Activated T-helper 1 cell treated with anti-CD3 and anti-CD28 coated beads, Interleukin-12 subunit alpha, Interleukin-12 subunit beta, Interleukin-2, Interleukin-4 antibody, amounts not matched to agents 30 ng/mL and 10 ng/mL and 1 ng/mL, durations not matched to agents 14 hours and 24 hours and 36 hours (primary cell): ENCODE measurements at regions not wholly inside any gene's neighbourhood (a gene's known extent, or its start where the extent isn't known, plus 50 kb on each side); places are given as distances from the start of the nearest gene placed in this dataset.

Experiments
- DNase-seq: peaks from one replicate; pipeline ENCODE4 v3.0.0; 2021; ENCODE audit warnings: low spot score
- H3K27ac Mint-ChIP-seq: one replicate; pipeline ENCODE4 v1.8.0; 2021; ENCODE audit warnings: mild to moderate bottlenecking, mixed read lengths
- H3K27me3 Mint-ChIP-seq: one replicate; pipeline ENCODE4 v1.8.0; 2022; ENCODE audit warnings: mild to moderate bottlenecking, moderate library complexity, mixed read lengths; ENCODE audit not compliant: insufficient read depth
- H3K36me3 Mint-ChIP-seq: one replicate; pipeline ENCODE4 v1.8.0; 2021; ENCODE audit warnings: low read depth, mixed read lengths
- H3K4me1 Mint-ChIP-seq: one replicate; pipeline ENCODE4 v1.8.0; 2021; ENCODE audit warnings: low read depth, mixed read lengths
- H3K4me3 Mint-ChIP-seq: one replicate; pipeline ENCODE4 v1.8.0; 2021; ENCODE audit warnings: mild to moderate bottlenecking, moderate library complexity, mixed read lengths
- H3K9me3 Mint-ChIP-seq: one replicate; pipeline ENCODE4 v1.8.0; 2021; ENCODE audit warnings: mixed read lengths
- intact Hi-C: fragments of 100-400 bp; cut with micrococcal nuclease; formaldehyde crosslinking; loops from one replicate; pipeline ENCODE4 v1.15.1; 2024

DNA sequence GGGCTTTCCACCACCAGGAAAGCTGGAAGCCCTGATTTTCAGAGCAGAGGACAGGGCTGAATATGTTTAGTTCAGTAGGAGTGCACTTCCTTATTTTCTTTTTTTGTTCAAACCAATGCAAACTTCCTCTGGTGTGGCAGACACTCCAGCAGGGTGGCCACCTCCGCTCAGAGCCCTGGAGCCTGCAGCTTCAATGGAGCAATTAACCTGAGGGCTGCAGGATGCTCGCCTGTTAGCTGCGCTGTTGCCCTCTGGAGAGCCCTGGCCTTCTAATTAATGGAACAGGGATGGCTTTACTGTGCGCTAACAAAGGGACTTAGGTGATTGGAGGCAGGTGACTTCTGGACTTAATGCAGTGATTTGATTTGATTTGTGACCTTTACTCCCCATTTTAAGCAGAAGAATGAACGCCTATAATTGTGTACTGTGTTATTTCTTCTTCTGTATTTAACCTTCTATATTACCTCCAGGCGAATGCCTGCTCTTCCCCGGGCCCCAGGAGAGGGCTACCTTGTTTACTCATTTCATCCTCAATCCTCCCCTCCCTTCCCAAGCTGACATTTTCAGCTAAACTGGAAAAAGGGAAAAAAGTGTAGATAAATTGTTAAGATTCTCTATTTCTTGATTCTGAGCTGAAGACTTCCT lies 123.0 kb upstream of the CTBP2 start:
- Mint-ChIP-seq H3K4me1 (no peaks in the 10 kb centered on the region), H3K4me3 (no peak overlapping the region), H3K9me3 (peaks cover 5% of the 10 kb centered on the region), H3K27me3 (no peaks in the 10 kb centered on the region), H3K27ac (no peak overlapping the region), H3K36me3 (no peaks in the 10 kb centered on the region)
- intact Hi-C loops: no loop called here
- DNase-seq: no peak

DNA sequence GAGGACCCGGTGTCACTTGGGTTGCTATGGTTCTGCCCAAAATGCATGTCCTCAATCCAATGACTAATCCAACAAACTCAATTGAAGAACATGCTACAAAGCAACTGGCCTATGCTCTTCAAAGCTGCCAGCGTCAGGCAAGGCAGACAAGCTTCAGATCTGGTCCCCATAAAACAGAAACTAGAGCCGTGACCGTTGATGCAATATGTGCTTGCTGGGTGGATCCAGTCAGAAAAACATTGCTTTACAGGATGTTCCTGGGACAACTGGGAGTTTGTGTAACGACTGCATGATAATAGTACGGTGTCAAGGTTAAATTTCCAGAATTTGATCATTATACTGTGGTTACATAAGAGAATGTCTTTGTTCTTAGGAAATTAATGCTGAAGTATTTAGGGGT lies 120.7 kb upstream of the CTBP2 start:
- no peaks in the 10 kb centered on the region for H3K36me3 Mint-ChIP-seq
- H3K27ac Mint-ChIP-seq: no peak overlapping the region
- no peaks in the 10 kb centered on the region for H3K9me3 Mint-ChIP-seq
- no peak for DNase-seq
- H3K4me3 Mint-ChIP-seq: no peak overlapping the region
- H3K27me3 Mint-ChIP-seq: no peaks in the 10 kb centered on the region
- intact Hi-C loops: no loop called here
- no peaks in the 10 kb centered on the region for H3K4me1 Mint-ChIP-seq

- H3K36me3 Mint-ChIP-seq: no peaks in the 10 kb centered on the region
- no peak for DNase-seq
- intact Hi-C loops: no loop called here
- no peaks in the 10 kb centered on the region for H3K9me3 Mint-ChIP-seq
- H3K4me1 Mint-ChIP-seq: no peaks in the 10 kb centered on the region
- no peak overlapping the region for H3K27ac Mint-ChIP-seq
- no peaks in the 10 kb centered on the region for H3K27me3 Mint-ChIP-seq
- no peak overlapping the region for H3K4me3 Mint-ChIP-seq
Observed at GRCh38 chr10:125276133-125276532, 115.8 kb upstream of the CTBP2 start.

- no peaks in the 10 kb centered on the region for H3K27me3 Mint-ChIP-seq
- no peak overlapping the region for H3K27ac Mint-ChIP-seq
- H3K36me3 Mint-ChIP-seq: no peaks in the 10 kb centered on the region
- H3K9me3 Mint-ChIP-seq: no peaks in the 10 kb centered on the region
- DNase-seq: no peak
- intact Hi-C loops: no loop called here
- H3K4me1 Mint-ChIP-seq: no peaks in the 10 kb centered on the region
- no peak overlapping the region for H3K4me3 Mint-ChIP-seq
Observed at GRCh38 chr10:125274961-125275360, 114.6 kb upstream of the CTBP2 start.

DNA sequence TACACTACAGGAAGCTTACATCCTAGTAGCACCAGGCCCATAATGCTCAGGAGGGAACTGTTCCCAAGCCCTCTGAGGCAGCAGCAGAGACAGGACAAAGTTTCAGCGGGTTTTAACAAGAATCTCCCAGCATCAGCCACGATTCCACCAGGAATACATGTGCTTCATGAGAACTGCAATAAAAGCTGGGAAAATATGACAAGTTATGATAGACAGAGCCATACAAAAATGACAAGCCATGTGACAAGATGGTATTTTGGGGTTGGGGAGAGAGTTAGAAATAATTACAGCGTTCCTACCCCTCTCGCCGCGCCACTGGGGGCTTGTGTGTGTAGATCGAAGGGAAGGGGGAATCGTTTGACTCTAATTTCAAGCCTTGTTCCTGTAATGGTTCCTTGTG lies 112.7 kb upstream of the CTBP2 start:
- no peak overlapping the region for H3K27ac Mint-ChIP-seq

GRCh38 chr10:125269716-125270115 lies 109.4 kb upstream of the CTBP2 start:
- no peaks in the 10 kb centered on the region for H3K4me1 Mint-ChIP-seq
- no peaks in the 10 kb centered on the region for H3K36me3 Mint-ChIP-seq
- no peak overlapping the region for H3K27ac Mint-ChIP-seq
- intact Hi-C loops: no loop called here
- no peak for DNase-seq
- no peaks in the 10 kb centered on the region for H3K9me3 Mint-ChIP-seq
- no peaks in the 10 kb centered on the region for H3K27me3 Mint-ChIP-seq
- H3K4me3 Mint-ChIP-seq: no peak overlapping the region

More for the DNA sequence above, 112.7 kb upstream of the CTBP2 start:
- DNase-seq: no peak
- H3K4me1 Mint-ChIP-seq: no peaks in the 10 kb centered on the region
- intact Hi-C loops: no loop called here
- no peaks in the 10 kb centered on the region for H3K27me3 Mint-ChIP-seq
- H3K9me3 Mint-ChIP-seq: no peaks in the 10 kb centered on the region
- H3K36me3 Mint-ChIP-seq: no peaks in the 10 kb centered on the region
- H3K4me3 Mint-ChIP-seq: no peak overlapping the region

DNA sequence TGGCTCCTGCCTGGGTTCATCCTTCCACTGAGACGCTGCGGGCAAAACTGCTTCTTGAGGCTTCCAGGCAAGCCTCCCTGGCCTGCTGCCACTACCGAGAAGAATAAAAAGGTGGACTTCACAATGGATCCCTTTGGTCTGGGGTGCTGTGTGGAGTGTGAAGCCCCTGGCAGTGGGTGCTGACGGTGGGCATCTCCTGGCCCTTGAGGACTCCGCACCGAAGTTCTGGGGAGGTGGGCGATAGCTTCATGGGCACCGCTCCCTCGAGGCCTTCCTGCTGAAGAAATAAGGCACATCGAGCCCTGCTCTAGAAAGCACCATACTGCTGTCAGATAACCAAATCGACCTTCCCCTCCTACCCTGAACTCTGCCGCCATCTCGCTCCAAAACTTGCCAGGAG lies 106.6 kb upstream of the CTBP2 start:
- H3K27ac Mint-ChIP-seq: no peak overlapping the region
- H3K9me3 Mint-ChIP-seq: no peaks in the 10 kb centered on the region
- no peaks in the 10 kb centered on the region for H3K27me3 Mint-ChIP-seq
- intact Hi-C loops: no loop called here
- DNase-seq: no peak
- no peaks in the 10 kb centered on the region for H3K4me1 Mint-ChIP-seq
- no peaks in the 10 kb centered on the region for H3K36me3 Mint-ChIP-seq
- H3K4me3 Mint-ChIP-seq: no peak overlapping the region

DNA sequence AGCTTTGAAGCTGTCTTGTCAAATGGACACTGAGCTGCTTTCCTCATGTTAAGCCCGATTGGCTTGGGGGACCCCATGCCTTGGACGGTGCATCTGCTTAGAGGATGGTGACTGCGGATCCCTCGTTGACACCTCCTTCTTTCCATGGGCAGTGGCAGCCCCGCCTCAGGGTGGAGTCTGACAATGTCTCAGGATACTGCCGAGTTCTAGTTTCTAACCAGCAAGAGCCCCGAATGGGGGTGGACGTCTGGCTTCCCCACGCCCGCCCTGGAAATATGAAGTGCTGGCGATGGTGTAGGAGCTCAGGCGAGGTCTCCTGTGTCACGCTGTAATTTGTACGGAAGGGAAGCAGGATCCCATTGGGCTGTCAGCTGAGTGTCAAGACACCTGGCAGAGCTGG lies 106.2 kb upstream of the CTBP2 start:
- Mint-ChIP-seq H3K27me3 (no peaks in the 10 kb centered on the region), H3K4me3 (no peak overlapping the region), H3K36me3 (no peaks in the 10 kb centered on the region), H3K9me3 (no peaks in the 10 kb centered on the region), H3K27ac (no peak overlapping the region), H3K4me1 (no peaks in the 10 kb centered on the region)
- intact Hi-C loops: no loop called here
- no peak for DNase-seq

GRCh38 chr10:125265579-125265955 lies 105.2 kb upstream of the CTBP2 start:
- intact Hi-C loops: no loop called here
- no peak for DNase-seq
- Mint-ChIP-seq H3K9me3 (peaks cover 3% of the 10 kb centered on the region), H3K27me3 (no peaks in the 10 kb centered on the region), H3K4me3 (no peak overlapping the region), H3K36me3 (no peaks in the 10 kb centered on the region), H3K27ac (no peak overlapping the region), H3K4me1 (no peaks in the 10 kb centered on the region)

- Mint-ChIP-seq H3K36me3 (no peaks in the 10 kb centered on the region), H3K4me1 (no peaks in the 10 kb centered on the region), H3K27ac (no peak overlapping the region)
Observed at GRCh38 chr10:125264757-125265578, 104.6 kb upstream of the CTBP2 start.

GRCh38 chr10:125264091-125264490 lies 103.7 kb upstream of the CTBP2 start:
- intact Hi-C loops: no loop called here
- Mint-ChIP-seq H3K27ac (no peak overlapping the region), H3K27me3 (no peaks in the 10 kb centered on the region), H3K4me3 (no peak overlapping the region), H3K9me3 (peaks cover 3% of the 10 kb centered on the region), H3K4me1 (no peaks in the 10 kb centered on the region), H3K36me3 (no peaks in the 10 kb centered on the region)
- DNase-seq: no peak

More at GRCh38 chr10:125264757-125265578, 104.6 kb upstream of the CTBP2 start:
- Mint-ChIP-seq H3K9me3 (peaks cover 3% of the 10 kb centered on the region), H3K4me3 (no peak overlapping the region), H3K27me3 (no peaks in the 10 kb centered on the region)
- DNase-seq: no peak
- intact Hi-C loops: no loop called here

DNA sequence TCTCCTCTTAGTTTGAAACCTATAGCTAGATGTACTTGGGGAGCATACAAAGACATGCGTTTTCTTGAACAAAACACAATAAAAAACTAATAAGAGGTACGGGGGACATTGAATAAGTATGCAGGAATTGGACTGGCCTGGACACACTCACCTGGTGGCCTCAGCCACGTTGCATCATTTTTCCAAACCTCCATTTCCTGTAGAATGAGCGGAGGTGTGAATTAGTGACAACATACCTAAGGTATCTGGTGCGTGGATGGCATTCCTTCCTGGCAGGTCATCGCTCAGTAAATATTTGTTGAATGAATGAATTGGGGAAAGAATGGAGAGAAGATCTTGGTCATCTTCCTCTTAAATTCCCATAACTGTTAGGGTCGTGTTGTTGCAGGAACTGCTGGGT lies 103.2 kb upstream of the CTBP2 start:
- intact Hi-C loops: no loop called here
- H3K4me1 Mint-ChIP-seq: no peaks in the 10 kb centered on the region
- H3K9me3 Mint-ChIP-seq: peaks cover 8% of the 10 kb centered on the region
- H3K4me3 Mint-ChIP-seq: no peak overlapping the region
- no peak overlapping the region for H3K27ac Mint-ChIP-seq
- no peaks in the 10 kb centered on the region for H3K36me3 Mint-ChIP-seq
- DNase-seq: no peak
- H3K27me3 Mint-ChIP-seq: no peaks in the 10 kb centered on the region

DNA sequence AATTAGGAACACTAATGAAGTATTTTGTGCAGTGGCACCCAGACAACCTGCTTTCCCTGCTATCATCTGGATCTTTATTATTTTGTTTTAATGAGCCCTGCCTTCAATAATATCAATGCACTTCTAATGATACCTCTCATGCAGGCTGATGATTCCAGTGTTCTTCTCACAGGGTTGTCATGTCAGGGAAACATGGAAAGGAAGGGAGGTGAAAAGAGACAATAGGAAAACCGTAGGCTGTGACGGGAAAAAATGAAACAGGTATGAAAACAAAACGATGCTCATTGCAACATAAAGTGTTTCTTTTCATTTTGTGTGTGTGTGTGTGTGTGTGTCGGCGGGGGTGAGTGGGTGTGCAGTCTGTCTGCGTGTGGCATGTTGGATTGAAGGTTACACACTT lies 102.6 kb upstream of the CTBP2 start:
- no peaks in the 10 kb centered on the region for H3K4me1 Mint-ChIP-seq
- no peak overlapping the region for H3K27ac Mint-ChIP-seq
- peaks cover 8% of the 10 kb centered on the region for H3K9me3 Mint-ChIP-seq
- no peak for DNase-seq
- intact Hi-C loops: no loop called here
- no peaks in the 10 kb centered on the region for H3K27me3 Mint-ChIP-seq
- H3K36me3 Mint-ChIP-seq: no peaks in the 10 kb centered on the region
- no peak overlapping the region for H3K4me3 Mint-ChIP-seq
